Lung microvascular endothelial cell (primary cell): ENCODE measurements at regions not wholly inside any gene's neighbourhood (a gene's known extent, or its start where the extent isn't known, plus 50 kb on each side); places are given as distances from the start of the nearest gene placed in this dataset.
"Not testable (repeated sequence)": the region's sequence is repeated elsewhere in the genome, so short reads cannot be mapped to it uniquely, and the experiment has no call there.

Experiments
- DNase-seq, 2 donors: peaks; one replicate each; pipeline versions ENCODE4 v3.0.0 to v3.0.0-alpha.2; 2010; ENCODE audit warnings: low read depth in 2 of 2

DNA sequence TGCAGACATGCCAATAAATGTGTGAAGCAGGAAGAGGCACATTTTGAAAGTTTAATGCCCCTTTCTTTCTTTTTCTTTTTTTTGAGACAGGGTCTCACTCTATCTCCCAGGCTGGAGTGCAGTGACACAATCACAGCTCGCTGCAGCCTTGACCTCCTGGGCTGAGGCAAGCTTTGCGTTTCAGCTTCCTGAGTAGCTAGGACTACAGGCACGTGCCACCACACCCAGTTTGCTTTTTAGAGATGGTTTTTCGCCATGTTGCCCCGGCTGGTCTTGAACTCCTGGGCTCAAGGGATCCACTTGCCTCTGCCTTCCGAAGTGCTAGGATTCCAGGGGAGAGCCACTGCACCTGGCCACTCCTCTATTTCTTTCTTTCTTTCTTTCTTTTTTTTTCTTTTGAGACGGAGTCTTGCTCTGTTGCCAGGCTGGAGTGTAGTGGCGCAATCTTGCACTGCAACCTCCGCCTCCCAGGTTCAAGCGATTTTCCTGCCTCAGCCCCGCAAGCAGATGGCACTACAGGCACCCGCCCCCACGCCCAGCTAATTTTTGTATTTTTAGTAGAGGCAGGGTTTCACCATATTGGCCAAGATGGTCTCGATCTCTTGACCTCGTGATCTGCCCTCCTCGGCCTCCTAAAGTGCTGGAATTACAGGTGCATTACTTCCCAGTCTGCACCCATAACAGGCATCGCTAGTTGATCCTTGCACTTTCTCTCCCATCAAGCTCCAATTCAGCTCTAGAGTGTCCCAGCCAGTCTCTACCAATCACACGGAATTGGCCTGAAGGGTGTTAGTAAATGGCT lies 77.5 kb upstream of the RUNX3 start:
- not testable (repeated sequence) for DNase-seq

DNA sequence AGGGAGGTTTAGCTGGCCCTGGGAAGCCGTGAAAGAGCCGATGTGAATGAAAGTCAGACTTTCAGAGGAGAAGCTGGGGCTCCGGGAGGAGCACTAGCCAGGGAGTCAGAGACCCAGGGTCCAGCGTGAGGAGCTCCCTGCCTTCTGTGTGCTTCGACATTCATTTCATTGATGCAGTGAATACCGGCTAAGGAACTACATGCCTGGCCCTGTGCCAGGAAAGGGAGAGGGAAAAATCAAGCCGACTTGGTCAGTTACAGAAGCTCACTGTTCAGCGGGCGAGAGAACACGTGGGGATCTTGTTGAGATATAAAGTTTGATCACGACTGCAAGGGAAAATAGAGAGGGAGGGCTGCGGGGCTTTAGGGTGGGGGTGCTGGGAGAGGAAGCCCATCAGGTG lies 76.7 kb upstream of the RUNX3 start:
- no peak for DNase-seq

DNA sequence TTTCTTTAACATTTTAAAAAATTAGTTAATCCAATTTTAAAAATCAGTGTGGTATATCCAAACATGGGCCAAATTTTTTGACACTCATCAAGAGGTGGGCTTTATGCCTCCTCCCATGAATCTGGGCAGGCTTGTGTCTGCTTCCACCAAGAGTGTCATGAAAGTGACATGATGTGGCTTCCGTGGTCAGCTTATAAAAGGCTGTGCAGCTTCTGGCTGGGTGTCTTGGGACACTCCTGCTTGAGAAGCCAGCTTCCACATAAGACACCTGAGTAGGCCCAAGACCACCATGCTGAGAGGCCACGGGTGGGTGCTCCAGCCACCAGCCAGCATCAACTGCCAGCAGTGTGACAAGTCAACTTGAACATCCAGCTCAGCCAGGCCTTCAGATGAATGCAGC lies 74.3 kb upstream of the RUNX3 start:
- DNase-seq, result no peak

DNA sequence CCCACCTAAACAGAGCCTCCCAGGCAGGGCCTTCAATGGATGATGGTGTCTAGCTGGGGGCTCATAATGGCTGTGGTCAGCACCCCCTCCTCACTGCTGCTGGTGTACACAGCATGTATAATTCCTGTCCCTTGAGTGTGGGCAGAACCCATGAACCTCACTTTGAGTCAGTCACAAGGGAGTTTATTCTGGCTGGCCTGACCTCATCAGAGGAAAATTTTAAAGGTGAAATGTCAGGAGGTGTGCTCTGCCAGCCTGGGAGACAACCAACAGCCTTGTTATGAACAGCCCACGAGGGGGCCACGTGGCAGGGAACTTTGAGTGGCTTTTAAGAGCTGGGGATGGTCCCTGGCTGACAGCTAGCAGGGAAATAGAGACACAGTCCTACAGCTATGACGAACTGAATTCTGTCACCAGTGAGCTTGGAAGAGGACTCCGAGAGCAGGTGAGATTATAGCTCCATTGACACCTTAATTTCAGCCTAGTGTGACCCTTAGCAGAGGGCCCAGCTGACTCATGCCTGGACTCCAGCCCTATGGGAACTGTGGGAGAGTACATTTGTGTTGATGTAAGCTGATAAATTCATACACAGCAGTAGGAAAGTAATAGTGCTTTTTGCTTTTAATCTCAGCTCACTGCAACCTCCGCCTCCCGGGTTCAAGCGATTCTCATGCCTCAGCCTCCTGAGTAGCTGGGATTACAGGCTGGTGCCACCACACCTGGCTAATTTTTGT lies 73.5 kb upstream of the RUNX3 start:
- DNase-seq, result no peak

DNA sequence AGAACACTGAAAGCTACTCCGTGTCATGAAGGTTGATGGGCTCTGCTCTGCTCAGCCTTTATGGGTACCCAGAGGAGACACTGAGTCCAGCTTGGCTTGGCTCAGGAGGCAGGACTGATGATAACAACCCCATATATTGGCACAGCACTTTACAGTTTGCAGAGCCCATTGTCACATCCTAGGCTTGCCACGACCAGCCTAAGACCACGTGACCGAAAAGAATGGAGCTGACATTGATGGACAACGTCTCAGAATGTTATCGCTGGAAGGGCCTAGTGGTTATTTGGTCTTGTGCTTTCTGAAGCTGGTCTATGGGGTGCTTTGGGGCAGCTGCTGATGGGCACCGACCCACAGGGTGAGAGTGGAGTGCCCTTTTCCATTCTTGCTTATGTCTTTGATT lies 72.9 kb upstream of the RUNX3 start:
- no peak for DNase-seq

DNA sequence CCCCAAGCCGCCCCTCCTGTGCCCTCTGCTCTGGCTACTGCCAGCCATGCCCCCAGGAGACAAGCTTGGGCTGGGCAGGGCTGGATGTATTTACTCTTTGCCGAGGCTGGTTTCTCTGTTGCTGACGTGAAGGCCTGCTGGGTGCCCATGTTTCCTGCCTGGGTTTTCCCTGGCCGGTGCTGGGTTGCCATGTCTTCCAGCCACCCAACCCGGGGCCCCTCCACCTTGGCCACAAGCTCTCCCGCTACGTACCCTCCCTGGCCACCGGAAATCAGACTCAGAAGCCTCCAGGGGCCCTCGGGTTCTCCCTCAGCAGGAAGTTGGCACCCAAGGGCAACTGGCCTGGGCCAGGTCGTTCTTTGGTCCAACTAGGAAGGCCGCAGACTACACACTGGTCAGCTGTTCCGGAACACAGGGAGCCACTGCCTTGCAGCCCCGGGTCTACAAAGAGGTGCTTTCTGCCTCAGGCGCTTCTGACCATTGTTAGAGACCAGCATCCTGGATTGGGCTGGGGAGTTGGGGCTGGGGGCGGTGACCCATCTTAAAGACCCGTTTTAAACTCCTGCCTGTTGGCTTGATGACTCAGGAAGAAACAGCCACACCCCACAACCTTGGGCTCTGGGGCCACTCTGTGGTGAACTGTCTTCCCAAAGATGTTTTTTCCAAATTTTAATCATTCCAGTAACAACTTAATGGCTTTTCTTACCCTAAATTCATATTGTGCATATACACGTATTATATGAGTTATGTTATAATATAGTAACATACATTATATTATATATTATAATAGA lies 71.2 kb upstream of the RUNX3 start:
- DNase-seq, result no peak

DNA sequence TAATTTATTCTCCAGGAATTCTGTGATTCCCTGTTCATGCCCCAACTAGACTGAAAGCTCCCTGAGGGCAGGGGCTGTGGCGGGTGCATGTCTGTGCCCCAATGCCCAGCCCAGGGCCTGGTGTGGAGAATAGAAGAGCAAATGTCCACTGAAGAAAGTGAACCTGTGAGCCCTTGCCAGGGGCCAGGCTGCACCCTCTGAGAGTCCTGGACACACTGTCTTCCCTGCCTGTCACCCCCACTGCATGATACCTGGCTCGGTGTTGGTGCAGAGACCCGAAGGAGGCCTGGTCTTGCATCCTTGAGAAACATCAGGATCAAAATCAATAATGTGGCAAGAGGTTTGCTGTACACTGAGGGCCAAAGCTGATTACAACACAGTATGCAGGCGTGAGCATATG lies 69.8 kb upstream of the RUNX3 start:
- no peak for DNase-seq

DNA sequence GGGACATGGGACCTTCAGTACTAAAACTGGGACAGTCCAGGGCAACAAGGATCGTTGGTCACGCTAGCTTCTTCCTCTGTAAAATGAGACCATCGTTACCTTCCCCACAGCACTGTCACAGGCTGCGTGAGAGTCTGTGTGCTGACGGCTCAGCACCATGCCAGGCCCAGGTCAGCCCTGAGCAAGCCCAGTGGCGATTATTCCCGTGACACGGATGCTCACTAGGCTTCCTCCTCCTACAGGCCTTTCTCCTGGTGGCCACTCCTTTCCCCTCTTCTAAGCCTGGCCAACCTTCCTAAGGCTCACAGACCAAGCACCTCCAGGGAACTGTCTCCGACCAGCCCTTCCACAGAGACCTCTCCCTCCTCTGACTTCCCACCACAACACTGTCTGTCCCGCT lies 69.3 kb upstream of the RUNX3 start:
- DNase-seq, result no peak

DNA sequence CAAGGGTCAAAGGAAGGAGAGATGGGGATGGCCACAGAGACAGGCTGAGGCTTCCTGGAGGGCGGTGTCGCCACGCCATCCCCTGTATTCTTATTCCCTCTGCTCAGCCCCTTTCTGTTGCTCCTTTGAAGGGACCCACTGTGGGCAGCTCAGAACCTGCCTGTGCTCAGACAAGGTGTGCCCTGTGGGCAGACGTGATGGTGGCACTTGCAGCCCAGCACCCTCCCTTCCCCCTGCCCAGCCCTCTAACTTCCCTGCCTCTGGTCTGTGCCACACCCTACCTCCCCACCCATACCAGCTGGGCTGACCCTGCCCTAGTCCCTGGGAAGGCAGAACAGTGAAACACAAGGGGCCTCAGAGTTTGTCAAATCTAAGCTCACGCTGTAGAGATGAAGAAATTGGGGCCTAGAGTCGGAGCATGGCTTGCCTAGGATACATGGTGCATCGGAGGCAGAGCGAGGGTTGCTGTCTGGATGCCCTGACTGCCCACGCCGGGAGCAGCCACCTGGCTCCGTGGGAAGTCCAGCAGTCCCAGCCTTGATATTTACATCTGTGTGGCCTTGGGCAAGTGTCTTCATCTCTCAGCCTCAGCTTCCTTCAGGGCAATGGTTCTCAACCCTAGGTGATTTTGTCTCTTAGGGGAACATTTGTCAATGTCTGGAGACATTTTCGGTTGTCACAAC lies 68.6 kb upstream of the RUNX3 start:
- no peak for DNase-seq

DNA sequence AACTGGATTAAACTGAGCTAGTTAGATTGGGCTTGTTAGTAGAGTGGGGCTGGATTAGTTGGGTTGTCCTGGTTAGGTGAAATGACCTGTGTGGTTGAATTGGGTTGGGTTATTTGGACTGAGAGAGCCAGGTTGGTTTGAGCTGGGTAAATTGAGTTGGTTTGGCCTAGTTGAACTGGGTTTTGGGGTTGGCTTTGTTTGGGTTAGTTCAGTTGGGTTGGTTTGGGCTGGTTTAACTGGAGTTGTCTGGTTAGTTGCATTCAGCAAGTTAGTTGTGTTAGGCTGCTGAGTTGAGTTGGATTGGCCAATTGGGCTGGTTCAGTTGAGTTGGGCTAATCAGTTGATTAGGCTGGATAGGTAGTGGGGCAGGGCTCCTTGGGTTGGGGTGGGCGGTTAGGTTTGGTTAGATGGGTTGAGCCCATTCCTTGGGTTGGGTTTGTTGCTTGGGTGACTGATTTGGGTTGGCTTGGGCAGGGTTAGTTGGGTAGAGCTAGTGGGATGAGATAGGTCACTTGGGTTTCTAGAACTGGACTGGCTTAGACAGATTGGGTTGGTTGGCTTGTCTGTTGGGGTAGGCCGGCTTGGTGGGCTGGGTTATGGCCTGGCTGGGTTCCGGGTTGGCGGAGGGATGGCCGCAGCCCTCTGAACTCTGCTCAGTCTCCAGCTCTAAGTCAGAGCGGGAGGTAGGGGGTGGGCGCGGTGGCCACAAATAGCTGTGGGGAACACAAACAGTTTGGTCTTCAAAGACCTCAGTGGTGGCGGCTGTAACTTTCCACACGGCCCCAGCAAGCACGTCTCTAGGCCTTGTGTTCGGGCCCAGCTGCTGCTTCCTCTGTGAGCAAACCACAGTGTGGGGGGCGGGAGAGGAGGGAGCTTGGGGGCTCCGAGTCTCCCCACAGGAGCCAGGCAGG lies 67.2 kb upstream of the RUNX3 start:
- DNase-seq, result no peak

DNA sequence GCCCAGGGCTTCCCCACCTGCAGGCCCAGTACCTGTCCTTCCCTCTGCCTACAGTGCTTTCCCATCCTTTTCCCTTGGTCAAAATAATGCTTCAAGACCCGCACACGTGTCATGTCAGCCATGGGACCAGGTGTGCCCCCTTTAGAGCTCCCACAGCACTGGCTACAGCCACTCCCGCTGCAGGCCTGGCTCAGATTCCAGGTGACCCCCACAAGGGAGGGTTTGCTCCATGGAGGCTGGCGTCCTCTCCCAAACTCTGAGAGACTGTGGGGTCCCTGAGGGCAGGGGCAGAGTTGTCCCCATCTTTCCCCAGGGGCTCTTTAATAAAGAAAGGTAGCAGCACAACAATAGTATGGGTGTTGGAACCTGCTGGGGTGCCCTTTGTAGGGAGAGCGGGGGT lies 66.4 kb upstream of the RUNX3 start:
- no peak for DNase-seq

DNA sequence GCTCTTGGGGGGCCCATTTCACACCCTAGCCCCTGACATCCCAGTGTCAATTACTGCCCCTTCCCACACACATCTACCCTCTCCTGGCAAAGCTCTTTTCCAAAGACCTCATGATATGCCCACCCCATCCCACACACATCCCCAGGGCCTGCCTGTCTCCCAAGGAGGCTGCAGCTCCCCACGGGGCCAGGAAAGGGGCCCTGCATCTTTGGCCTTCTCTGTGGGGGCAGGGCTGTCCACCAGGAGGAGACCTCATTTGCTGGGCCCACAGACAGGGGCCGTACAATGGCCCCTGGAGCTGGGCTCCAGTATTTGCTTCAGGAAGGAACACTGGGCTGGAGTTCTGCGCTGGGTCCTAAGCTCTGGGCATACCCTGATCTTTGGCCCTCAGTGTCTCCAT lies 65.6 kb upstream of the RUNX3 start:
- no peak for DNase-seq

DNA sequence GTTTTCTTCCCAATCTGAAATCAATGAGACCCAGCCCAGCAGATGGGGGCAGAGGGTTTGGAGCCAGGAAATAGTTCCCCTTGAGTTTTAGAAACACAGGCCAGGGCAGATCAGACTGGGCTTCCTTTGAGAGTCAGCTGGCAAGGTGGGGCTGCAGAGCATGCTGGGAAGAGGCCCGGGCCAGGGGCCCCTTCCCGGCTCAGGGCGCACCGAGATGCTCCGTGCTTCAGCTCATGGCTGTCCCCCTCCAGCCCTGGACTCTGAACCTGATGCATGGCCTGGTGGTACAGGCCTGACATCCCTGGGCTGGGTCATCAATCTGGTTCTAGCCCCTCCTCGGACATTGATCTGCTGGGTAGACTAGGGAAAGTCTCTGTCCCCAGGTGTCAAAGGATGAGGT lies 65.1 kb upstream of the RUNX3 start:
- no peak for DNase-seq

DNA sequence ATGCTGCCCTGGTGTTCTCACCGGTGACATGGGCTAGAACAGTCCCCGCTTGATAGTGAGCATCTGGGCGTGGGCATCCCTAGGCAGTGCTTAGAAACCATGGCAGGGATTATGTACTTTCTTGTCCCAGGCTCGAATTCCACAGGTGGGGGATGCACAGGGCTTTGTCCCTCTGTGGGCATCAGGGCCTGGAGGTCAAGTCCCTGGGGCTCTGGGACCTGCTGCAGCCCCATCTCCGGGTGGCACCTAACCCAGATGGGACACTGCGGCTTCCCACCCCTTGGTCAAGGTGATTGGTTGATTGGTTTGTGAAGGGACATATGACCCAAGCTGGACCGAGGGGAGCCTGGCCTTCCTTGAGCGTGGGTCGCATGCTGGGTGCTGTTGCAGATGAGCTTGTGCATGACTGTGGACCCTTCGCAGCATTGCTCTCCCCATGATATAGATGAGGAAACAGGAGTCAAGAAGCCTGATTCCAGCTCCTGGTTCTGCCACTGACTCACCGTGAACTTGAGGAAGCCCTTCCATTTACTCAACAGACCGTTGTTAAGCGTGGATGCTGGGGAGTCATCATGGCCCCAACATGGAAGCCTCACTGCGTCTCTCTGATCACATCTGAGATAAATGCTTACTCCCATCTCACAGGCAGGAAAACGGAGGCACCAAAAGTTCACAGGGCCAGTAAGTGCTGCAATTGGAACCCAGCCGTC lies 64.0 kb upstream of the RUNX3 start:
- DNase-seq, result no peak

DNA sequence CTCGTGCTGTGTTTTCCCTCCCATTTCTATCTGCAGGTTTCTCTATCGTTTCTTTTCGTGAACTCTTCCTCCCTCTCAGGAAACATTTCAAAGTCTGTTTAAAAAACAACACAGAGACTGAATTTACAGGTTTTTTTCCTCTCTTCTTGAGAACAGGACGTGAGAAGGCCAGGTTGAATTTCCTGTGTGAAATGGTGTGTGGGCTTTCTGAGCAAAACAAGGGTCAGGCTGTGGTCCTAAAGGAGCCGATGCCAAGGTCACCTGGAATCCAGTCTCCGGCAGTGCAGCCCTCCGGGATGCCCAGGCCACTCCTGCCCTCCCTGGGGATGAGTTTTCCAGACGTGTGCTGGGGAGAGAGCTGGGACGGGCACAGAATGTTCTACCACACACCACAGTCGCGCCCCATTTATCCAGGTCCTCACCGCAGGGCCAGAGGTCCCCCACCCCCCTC lies 62.7 kb upstream of the RUNX3 start:
- no peak for DNase-seq

DNA sequence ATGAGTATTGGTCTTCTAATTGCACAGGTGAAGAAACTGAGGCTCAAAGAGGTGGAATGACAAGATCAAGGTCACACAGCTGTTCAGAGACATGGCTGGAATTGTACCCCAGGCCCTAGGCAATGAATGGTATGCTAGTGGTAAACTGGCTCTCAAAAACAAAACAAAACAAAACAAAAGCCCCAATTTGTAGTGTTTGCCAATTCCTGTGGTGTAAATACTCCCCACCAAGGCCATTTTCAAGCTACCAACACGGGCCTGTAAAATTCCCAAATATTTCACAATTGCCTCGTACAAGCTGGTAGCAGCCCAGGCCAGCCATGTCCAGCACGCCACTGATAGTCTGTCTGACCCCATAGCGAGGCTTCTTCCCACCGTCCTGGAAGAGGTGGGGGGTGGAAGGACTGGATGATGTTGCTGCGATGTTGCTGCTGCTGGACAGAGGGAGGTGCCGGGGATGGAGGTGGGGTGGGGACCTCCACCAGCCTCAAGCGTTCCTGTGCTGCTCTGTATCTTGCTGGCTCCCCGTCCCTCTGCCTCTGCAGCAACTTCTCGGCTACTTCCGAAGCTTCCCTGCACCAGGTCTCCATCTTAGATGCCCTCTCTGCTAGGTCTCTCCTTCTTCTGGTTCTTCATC lies 62.2 kb upstream of the RUNX3 start:
- DNase-seq, result no peak

DNA sequence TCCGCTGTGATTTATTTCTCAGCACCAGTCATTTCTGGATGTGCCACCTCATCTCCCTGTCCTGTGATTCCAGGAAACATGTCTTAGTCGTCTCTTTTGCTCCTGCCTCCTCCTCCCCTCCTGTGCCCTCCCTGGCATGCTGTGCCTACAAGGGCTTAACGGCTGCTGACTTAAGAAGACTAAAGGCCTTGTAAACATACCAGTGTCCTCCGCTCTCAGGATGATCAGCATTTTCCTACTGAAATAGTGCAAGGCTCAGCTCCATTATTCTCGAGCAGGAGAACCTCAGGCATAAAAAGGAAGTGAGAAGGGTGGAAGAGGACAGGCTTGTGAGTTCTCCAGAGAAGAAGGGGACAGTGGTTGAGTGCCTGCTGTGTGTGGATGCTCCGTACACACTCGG lies 61.6 kb upstream of the RUNX3 start:
- no peak for DNase-seq

DNA sequence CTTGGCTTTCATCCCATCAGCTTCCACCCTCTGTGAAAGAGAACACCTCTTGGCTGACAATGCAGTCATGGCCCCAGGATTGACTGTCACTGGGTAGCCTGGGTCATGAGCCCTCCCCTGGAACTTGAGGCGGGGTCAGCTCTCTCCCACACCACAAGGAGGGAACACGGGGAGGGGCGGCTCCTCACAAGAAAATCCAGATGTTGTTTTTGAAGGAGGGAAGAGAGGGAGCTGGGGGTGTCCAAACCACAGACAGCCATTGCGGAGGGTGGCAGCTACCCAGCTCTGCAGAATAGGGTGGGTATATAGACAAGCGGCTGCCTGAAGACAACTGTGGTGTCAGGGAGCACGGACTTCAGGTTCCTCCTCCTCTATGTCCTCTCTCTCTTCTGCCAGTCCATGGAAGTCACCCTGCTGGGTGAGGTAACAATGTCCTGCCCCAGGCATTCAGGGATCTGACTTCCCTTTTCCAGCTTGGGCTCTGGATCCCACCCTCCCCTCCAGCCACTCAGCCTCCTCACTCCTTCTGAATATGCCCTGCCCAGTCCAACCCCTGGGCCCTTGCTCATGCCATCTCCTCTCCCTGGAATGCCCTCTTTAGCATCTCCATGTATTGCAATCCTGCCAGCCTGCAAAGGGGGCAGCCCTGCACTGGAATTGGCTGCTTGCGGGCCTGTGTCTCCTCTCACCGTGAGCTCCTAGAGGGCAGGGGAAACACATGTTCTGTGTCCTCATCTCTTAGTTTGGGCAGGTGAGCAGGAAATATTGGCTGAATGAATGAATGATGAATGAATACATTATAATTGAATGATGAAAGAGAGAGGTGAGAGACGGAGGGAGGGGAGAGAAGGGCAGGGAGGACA lies 60.9 kb upstream of the RUNX3 start:
- DNase-seq, result no peak

DNA sequence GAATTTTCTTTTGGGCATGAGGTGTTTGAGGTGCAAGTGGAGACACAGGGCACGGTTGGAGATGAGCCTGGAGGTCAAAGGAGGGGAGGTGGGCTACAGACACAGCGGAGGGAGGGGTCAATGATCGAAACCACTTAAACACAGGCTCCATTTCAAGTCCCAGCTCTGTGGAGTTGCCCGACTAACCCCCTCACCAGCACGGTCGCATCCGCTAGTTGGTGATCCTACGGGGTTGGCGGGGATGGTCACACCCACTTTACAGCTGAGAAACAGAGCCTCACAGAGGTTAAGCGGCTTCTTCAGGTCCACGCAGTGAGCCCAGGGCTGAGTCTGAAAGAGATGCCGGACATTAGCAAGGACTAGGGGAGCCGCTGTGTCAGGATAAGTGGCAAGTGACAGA lies 60.1 kb upstream of the RUNX3 start:
- DNase-seq, result no peak
